Right hindlimb (tissue), 1 donor: ENCODE measurements at regions not wholly inside any gene's neighbourhood (a gene's known extent, or its start where the extent isn't known, plus 50 kb on each side); places are given as distances from the start of the nearest gene placed in this dataset.
"Not testable (repeated sequence)": the region's sequence is repeated elsewhere in the genome, so short reads cannot be mapped to it uniquely, and the experiment has no call there.

Source experiments
- DNase-seq: peaks from one replicate; pipeline ENCODE4 v3.0.0-alpha.2; 2018

DNA sequence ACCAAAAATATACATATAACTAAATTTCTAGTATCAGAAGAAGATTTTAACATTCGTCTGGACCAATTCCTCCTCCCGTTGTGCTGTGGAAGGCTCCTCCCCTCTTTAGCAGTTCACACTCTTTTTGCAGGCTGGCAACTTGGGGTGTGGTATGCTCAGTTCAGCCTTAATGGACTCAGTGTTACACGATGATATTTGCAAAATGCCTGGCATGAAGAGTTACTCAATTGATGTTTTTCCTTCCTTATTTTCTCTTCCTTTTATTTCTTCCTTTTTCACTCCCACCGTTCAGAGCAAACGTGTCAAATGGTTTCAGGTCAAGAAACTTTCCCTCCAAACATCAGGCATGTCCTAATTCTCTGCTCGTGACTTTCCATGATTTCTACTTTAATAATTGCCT lies 248.3 kb downstream of the PHF14 start:
- no peak for DNase-seq

- no peak for DNase-seq
These were observed 250.9 kb downstream of the PHF14 start for GRCh38 chr7:11224535-11224934.

DNA sequence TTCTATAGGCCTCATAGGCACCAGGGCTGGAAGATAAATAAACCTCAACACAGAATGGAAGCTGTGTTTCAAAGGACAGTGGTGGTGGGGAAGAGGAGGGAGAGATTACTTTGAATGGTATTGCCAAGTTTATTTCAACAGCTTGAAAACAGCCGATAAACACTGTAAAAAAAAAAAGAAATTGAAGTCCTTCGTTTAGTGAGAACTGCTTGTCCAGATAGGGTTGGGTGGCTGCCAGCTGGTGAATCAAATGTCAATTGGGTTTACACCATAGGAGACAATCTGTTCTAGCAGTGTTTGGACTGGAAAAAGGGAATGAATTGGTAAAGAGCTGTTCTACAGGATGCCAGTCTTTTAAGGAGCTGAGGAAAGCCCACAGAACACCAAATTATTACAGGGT lies 254.8 kb downstream of the PHF14 start:
- peak; percentile 29 for DNase-seq

- DNase-seq = no peak
These were observed 257.5 kb downstream of the PHF14 start for GRCh38 chr7:11231190-11231589.

DNA sequence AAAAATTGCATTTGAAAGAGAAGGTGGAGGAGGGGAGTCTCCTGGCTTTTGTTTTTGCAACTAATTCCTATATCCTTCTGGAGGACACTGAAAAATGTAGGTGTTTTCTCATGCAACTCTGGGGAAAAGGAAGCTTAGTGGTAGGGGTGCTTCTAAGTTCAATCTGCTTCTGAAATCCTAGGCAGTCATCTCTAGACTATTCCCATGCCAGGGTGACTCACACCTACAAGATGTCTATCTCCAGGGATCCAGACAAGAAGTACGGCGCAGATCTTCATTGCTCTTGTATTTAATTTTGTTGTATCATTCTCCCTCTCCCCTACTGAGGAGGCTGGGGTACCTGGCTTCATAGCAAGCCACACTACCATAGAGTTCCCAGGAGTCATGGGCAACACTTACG lies 258.8 kb downstream of the PHF14 start:
- no peak for DNase-seq

DNA sequence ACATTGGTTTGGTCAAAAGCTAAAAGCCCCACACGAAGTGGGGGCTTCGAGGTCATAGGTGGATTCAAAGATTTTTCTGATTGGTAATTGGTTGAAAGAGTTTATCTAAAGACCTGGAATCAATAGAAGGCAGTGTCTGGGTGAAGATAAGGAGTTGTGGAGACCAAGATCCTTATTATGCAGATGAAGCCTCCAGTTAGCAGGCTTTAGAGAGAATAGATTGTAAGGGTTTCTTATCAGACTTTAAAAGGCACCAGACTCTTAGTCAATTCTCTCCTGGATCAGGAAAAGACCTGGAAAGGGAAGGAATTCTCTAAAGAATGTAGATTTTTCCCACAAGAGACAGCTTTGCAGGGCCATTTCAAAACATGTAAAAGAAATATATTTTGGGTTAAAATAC lies 260.2 kb downstream of the PHF14 start:
- DNase-seq = no peak

- no peak for DNase-seq
These were observed 261.8 kb downstream of the PHF14 start for GRCh38 chr7:11235491-11235890.

DNA sequence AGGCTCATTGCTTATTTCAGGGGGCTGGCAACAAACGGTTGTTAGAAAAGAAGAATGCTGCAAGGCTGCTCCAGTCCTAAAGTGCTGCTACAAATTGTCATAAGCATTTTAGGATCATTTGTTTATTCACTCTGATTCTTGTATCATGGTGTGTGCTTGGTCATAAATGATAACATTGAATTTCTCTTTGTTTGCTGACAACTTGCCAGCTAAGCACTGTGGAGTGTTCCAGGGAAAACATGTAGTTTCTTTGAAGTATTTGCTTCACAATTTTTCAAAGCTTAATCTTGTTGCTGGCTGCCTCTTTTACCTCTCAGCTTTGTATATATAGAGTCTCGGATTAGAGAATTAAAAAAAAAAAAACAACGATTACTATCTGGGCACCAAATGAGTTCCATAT lies 263.0 kb downstream of the PHF14 start:
- no peak for DNase-seq

DNA sequence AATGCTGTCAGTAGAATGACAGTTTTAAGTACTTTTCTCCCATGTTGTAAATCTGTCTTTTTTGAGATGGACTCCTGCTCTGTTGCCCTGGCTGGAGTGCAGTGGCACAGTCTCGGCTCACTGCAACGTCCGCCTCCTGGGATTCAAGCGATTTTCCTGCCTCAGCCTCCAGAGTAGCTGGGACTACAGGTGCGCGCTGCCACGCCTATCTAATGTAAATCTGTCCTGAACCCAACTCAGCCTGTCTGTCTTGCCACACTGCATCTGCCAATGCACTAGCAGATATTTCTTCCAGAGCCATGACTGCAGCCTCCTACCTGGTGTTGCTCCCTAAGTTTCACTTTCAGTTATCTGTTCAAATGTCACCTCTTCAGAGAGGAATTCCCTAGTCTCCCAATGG lies 264.1 kb downstream of the PHF14 start:
- no peak for DNase-seq

DNA sequence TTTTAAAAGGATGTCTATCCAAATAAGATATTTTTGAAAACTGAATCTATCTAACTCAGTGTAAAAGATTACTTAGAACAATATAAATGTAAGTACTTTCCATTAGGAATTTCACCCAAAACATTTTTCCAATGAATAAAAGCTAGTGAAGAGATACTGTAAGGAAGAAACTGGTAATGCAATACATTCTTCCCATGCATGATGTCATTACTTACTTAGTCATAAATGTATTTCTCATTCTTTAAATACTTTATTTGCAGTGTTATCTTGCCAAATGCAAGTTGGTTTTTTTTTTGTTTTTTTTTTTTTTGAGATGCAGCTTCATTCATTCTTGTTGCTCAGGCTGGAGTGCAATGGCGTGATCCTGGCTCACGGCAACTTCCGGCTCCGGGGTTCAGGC lies 265.6 kb downstream of the PHF14 start:
- no peak for DNase-seq

- DNase-seq = no peak
These were observed 270.1 kb downstream of the PHF14 start for GRCh38 chr7:11243739-11244138.

DNA sequence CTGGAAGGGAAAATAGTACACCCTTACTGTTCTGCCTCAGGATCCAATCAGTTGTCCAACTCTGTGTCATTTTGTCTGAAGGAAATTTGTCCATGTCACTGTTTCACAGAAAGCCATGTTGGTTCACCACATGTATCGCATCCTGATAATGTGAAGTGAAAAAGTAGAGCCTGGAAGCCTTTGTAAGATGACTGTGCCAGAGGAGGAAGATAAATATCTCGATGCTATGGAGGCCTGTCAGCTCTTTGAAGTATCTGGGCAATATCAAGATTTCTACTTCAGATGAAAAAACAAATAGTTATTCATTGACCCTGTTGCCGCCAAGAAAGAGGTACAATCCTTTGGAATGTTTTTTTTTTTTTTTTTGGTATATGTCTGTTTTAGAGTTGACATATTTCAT lies 270.5 kb downstream of the PHF14 start:
- no peak for DNase-seq

GRCh38 chr7:11247545-11247944 lies 273.9 kb downstream of the PHF14 start:
- no peak for DNase-seq

DNA sequence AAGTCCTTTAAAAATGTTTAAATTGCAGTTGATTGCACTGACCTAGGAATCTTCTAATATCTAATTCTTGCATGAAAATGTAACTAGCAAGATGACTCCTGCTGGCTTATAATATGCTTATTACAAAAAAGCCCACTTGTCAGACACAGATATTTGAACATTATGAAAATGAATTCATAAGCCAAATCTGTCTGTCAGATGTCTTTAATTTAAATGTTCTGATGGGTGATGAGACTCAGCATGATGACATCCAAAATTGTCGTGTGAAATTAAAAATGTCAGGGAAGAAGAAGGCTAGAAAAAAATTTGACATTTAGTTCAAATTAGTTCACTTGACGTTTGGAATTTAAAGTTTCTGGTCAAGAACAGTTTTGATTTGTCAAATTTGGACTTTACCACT lies 277.8 kb downstream of the PHF14 start:
- no peak for DNase-seq

- no peak for DNase-seq
These were observed 278.4 kb downstream of the PHF14 start for GRCh38 chr7:11252011-11252607.

GRCh38 chr7:11252705-11253272 lies 279.1 kb downstream of the PHF14 start:
- DNase-seq = no peak

DNA sequence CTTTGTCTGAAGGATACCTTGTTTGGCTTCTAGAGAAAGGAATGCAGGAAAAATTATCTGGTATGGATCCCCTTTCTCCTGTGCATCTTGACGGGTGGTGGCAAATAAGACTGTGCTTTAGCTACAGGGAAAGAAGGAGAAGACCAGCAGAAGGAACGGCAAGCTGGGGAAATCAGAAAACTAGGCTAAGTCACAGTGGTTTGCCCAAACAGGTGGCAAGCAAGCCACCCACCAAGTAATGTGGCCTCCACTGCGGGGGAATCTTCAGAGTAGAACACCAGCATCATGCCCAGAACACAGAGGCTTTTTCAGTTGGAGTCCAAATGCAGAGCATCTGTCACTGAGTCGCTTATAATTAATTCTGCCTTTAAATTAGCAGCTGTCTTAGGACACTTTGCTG lies 282.8 kb downstream of the PHF14 start:
- DNase-seq = no peak

DNA sequence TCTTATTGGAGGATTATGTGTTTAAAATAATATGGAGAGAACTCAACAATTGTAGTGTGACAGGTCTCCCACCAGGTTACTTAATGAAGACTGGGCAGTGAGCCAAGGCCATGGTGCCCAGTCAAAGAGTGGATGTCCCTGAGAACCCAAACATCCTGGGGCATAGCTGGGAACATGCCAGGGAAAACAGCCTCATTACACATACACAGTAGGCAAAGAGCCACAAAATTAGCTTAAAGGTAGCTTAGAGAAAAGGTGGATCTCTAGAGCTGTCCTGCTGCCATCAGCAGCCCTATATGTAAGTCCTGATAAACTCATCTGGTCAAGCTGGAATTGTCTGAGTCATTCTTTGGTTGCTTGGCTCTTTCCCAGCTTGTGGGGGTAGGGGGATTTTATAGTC lies 287.8 kb downstream of the PHF14 start:
- no peak for DNase-seq

DNA sequence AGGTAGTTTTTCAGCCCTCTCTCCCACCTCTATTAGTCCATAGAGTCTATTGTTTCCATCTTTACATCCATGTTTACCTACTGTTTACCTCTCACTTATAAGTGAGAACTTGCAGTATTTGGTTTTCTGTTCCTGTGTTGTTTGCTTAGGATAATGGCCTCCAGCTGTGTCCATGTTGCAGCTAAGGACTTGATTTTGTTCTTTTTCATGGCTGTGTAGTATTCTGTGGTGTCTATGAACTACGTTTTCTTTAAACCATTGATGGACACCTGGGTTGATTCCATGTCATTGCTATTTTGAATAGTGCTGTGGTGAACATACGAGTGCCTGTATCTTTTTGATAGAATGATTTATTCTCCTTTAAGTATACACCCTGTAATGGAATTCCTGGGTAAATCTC lies 292.4 kb downstream of the PHF14 start:
- DNase-seq = no peak

DNA sequence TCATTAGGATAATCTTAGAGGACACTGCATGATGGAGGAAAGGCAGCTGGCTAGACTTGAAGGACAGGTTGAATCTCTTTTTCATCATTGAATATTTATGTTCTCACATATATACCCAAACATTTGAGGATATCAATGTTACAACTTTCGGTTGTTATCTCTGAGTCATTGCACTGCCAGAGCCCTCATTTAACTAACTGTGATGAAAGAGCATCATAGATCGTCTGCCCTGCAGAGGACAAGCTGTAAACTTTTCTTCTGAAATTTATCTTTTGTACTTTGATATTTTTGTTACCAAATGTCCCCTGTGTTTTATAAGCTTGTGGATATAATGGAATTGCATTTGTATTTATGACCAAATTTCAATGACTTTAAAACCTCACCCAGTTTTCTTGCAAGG lies 298.7 kb downstream of the PHF14 start:
- DNase-seq = no peak

DNA sequence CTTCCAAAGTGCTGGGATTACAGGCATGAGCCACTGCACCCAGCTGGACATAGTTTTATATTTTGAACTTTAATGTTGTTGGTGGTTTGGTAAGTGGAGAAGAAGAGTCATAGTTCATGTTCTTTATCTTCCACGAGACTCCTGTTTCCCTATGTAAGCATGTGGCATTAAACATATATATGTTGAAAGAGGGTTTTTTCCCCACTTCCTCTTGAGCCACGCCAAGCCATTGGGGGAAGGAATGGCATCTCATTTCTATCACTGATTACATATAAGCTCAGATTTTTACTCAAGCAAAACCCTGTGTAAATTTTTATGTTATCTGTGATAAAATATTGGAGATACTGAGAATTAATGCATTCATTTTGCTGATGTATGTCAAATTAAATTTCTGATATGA lies 300.4 kb downstream of the PHF14 start:
- no peak for DNase-seq

GRCh38 chr7:11281953-11282352 lies 308.3 kb downstream of the PHF14 start:
- DNase-seq = no peak

GRCh38 chr7:11283584-11283983 lies 309.9 kb downstream of the PHF14 start:
- DNase-seq = not testable (repeated sequence)

GRCh38 chr7:11290863-11291262 lies 317.2 kb downstream of the PHF14 start:
- DNase-seq = no peak

- no peak for DNase-seq
These were observed 320.5 kb downstream of the PHF14 start for GRCh38 chr7:11294218-11294617.
